Renal cortex interstitium (tissue), 11 donors: ENCODE measurements at regions not wholly inside any gene's neighbourhood (a gene's known extent, or its start where the extent isn't known, plus 50 kb on each side); places are given as distances from the start of the nearest gene placed in this dataset.

Experiments
- DNase-seq, 11 donors: peaks; one replicate each; pipeline ENCODE4 v3.0.0-alpha.2; 2013; ENCODE audit warnings: low read depth in 9 of 11, low spot score in 4 of 11; ENCODE audit errors: extremely low read depth in 1 of 11

DNA sequence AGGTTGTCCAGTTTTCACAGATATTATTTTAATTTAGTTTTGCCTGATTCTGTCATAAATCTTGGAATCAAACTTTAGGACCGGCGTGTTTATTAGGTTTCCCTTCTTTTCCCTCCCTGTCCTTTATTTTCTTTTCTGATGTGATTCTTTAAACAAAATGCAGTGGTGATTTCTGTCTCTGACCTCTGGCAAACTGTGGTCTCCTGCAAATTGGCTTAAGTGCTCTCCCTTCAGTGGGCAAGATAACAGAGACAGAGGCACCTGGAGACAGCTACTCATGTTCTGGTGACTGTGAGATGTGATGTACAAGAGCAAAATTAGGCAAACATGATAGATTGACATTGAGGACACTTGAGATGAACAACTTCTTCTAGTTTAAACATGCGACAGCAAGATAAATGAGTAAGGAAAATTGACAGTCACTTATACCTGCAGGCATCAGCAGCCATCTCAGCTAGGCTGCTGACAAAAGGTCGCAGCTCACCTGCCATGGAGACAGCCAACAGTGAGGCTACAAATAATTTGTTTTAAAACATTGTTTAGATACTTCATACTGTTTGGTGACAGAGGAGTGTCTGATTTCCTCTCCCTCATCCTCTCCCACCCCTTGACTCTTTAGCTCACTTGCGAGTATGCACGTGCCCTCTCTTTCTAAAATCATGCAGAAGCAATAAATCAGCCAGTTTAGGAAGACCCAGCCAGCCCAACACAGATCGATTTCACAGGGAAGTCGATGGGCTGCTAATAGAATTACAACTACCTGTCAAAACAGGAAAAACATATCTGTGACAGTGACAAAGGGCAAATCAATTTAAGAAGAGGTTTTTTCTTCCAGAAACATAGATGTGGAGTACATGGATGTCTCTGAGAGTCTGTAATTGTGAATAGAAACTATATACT is 63.4 kb upstream of the MAP3K7 start:
- no peak for DNase-seq

DNA sequence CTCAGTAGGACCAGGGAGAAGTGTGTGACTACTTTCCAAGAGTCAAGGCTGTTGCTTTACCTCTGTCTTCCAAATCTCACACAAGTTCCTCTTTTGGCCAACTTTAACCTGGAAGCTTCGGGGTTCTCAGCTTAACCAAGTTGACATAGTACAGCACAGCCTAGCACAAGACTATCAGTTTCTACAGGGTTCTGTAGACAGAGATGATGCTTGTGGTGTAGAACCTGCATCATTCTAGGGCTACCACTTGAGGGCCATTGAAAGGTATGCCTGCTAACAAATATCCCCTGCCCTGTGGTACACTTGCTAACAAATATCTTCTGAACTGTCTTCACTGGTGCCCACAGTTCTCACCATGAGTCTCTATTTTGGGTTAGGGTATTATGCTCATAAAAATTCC is 62.0 kb upstream of the MAP3K7 start:
- no peak for DNase-seq

DNA sequence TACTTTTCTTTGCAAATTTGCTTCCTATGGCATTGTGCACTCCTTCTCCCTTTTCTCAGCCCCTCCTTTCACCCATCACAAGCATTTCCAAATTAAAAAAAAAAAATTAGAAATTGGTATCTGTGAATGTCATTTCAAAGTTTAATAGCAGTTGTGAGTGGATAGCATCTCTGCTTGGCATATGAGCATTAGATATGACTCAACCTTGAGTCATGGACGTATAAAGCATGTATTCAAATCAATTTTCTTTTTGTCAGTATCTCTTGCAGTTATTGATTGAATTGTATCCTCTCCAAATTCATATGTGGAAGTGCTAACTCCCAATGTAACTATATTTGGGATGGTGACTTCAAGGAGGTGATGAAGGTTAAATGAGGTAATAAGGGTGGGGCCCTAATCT is 60.1 kb upstream of the MAP3K7 start:
- no peak for DNase-seq

DNA sequence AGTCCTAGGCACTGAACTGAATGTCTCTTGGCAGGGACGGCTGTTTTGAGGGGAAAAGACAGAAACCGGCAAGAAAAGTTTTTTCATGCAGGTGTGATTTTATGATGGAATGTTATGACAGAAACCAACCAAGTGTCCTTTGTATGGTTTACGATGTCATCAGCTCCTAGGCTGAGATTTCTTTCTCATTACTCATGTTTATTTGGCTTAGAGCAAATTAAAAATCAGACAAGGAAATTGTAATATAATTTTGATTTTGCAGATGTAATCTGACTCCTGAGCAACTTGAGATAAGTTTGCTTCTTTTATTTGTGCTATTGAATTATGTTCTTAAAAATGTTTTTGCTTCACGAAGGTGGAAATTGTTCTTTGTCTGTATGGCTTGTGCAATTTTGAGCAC is 58.8 kb upstream of the MAP3K7 start:
- DNase-seq: no peak

DNA sequence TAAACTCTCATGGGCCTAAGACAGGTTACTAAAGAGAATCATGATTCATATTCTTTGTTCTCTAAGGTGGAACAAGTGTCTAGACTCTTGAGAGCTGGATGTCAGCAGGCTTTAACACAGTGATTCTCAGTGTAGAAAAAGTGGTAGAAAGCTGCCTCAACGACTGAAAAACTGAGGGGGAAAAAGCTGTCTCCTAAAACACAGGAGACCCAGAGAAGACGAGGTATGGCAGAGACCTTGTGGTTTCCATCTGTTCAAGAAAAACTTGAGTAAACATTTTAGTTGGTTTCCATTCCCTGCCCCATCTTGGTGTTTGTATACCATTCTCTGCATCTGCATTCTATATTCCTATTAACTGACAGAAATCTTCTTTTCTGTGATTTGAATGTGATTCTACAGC is 57.6 kb upstream of the MAP3K7 start:
- DNase-seq: no peak

DNA sequence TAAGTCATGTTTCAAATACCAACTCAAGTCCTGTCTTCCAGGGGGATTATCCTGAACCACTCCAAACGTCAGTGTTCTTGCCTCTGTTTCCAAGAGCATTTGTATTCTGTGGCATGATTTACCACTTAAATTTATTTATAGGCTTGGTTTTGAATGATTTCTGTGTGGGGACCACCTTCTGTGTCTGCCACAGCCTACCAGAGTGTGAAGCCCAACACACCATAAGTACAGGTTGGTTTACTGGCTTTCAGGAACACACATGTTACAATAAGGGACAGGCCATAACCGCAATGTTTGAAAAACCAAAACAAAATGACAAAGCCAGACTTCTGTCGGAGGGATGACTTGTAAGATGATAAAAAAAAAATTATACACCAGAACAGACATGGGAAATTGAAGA is 56.5 kb upstream of the MAP3K7 start:
- peak in 1 of 11 donors; percentile 7 for DNase-seq

DNA sequence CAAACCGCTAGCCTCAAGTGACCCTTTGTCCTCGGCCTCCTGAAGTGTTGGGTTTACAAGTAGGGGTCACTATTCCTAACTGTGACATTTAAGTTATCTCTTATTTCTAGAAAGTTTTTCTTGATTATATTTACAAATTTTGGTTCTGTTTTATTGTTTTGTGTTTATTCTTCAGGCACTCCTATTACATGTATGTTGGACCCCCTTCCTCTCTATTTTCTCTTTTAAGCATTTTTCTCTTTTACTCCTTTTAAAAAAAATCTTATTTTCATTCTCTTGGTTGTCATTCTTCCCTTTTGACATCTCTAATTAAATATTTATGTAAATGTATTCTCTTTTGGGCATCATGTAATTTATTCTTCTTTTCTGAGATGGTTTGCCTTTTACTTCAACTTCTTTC is 50.4 kb upstream of the MAP3K7 start:
- no peak for DNase-seq
